Naive thymus-derived CD8-positive, alpha-beta T cell (primary cell): ENCODE measurements at regions not wholly inside any gene's neighbourhood (a gene's known extent, or its start where the extent isn't known, plus 50 kb on each side); places are given as distances from the start of the nearest gene placed in this dataset.

Source experiments
- ATAC-seq, 2 donors: fragments of 150-1000 bp; cut with Tn5 transposase in 1 of 2; sonication (Bioruptor Pico), chemical (Tn5 transposase) in 1 of 2; 1 replicate in 1 of 2; 2 replicates in 1 of 2; pipeline ENCODE4 v1.10.0; 2021; ENCODE audit warnings: mild to moderate bottlenecking in 2 of 2, moderate library complexity in 2 of 2
- POLR2A ChIA-PET: fragments of 350-600 bp; sonication (Branson Sonifier 250); formaldehyde crosslinking; loops from one replicate; lab custom pipeline; 2021; ENCODE audit warnings: antibody characterized with exemption; lab: Charles Lee
- DNase-seq, 10 donors: peaks; one replicate each; pipeline versions ENCODE4 v3.0.0 to v3.0.0-alpha.2; 2020 to 2022
- H3K27ac Mint-ChIP-seq, 10 donors: one replicate each; pipeline ENCODE4 v1.8.0; 2020 to 2022; ENCODE audit warnings: mild to moderate bottlenecking in 10 of 10, mixed read lengths in 10 of 10, moderate library complexity in 4 of 10, inconsistent platforms in 1 of 10
- H3K27me3 Mint-ChIP-seq, 5 donors: one replicate each; pipeline ENCODE4 v1.8.0; 2021 to 2022; ENCODE audit warnings: mixed read lengths in 5 of 5
- H3K36me3 Mint-ChIP-seq, 3 donors: one replicate each; pipeline ENCODE4 v1.8.0; 2020 to 2022; ENCODE audit warnings: mixed read lengths in 3 of 3, mild to moderate bottlenecking in 2 of 3, inconsistent platforms in 1 of 3
- H3K4me1 Mint-ChIP-seq, 4 donors: one replicate each; pipeline ENCODE4 v1.8.0; 2021 to 2022; ENCODE audit warnings: mixed read lengths in 4 of 4
- H3K4me3 Mint-ChIP-seq, 10 donors: one replicate each; pipeline ENCODE4 v1.8.0; 2020 to 2022; ENCODE audit warnings: mild to moderate bottlenecking in 10 of 10, mixed read lengths in 10 of 10, moderate library complexity in 6 of 10, inconsistent platforms in 1 of 10
- H3K9me3 Mint-ChIP-seq, 9 donors: one replicate each; pipeline ENCODE4 v1.8.0; 2020 to 2022; ENCODE audit warnings: mixed read lengths in 9 of 9, mild to moderate bottlenecking in 3 of 9, inconsistent platforms in 1 of 9, moderate library complexity in 1 of 9

- POLR2A ChIA-PET = no interaction called here
- Mint-ChIP-seq H3K4me3 (no peak overlapping the region), H3K36me3 (peaks cover 0 to 6% (median 0%) of the 10 kb centered on the region in 3 donors), H3K27ac (no peak overlapping the region), H3K4me1 (no peaks in the 10 kb centered on the region), H3K9me3 (peaks cover 0 to 27% (median 10%) of the 10 kb centered on the region in 9 donors), H3K27me3 (peaks cover 0 to 32% (median 7%) of the 10 kb centered on the region in 5 donors)
- no peak for ATAC-seq
- DNase-seq = no peak
Measured at GRCh38 chr11:57111619-57112018, 70.1 kb upstream of the LRRC55 start.

DNA sequence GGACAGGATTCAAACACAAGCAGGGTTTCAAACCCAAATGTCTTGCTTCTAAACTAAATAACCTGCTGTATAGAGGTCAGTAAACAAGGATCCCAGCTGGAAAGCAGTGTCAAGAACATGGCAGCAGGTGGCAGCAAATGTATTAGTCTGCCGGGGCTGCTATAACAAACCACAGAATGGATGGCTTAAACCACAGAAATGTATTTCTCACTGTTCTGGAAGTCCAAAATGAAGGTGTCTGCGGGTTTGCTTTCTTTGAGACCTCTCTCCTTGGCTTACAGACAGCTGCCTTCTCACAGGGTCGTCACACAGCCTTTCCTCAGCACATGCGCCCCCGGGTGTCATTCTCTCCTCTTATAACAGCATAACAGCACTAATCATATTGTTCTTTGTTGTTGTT, 65.1 kb upstream of the LRRC55 start:
- Mint-ChIP-seq H3K9me3 (no peaks in the 10 kb centered on the region), H3K27ac (no peak overlapping the region), H3K4me3 (no peak overlapping the region), H3K27me3 (peaks cover 0 to 33% (median 8%) of the 10 kb centered on the region in 5 donors), H3K36me3 (no peaks in the 10 kb centered on the region), H3K4me1 (no peaks in the 10 kb centered on the region)
- DNase-seq (peak in 1 of 10 donors; percentile 6), ATAC-seq (no peak)
- POLR2A ChIA-PET = no interaction called here

DNA sequence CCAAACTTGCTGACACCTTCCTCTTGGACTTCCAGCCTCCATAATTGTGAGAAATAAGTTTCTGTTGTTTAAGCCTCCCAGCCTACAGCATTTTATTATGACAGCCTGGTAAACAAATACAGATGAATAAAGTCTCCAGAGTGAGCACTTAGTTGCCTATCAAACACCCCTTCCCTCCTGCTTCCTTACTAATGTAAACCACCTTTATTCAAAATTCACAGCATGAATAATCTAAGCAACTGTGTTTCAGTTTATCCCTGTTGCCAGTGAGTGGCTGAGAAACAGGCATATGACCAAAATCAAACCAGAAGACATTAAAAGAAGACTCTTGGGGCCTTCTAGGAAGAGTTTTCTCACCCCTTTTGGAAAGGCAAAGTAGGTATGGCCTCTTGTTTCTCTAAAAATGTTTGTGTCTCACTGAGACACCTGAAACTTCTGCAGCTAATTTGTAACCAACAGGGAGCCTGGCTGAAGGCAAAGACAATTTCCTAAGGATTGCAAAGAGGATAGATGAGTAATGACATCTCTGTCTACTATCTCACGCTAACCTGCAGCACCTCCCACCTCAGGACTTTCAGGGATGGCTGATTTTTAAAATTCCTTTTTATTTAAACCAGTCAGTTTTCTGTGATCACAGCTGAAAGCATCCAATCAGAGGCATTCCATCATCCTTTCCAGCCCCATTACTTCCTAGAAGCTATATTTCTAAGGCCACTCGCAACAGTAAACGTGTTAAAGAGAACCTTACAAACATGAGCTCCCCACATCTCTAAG, 61.4 kb upstream of the LRRC55 start:
- no peak for DNase-seq
- Mint-ChIP-seq H3K27me3 (peaks cover 17 to 46% (median 22%) of the 10 kb centered on the region in 5 donors), H3K27ac (no peak overlapping the region), H3K4me3 (no peak overlapping the region), H3K9me3 (no peaks in the 10 kb centered on the region), H3K4me1 (peaks cover 0 to 8% (median 0%) of the 10 kb centered on the region in 4 donors), H3K36me3 (no peaks in the 10 kb centered on the region)
- no peak for ATAC-seq
- POLR2A ChIA-PET = no interaction called here

- peaks cover 21 to 58% (median 29%) of the 10 kb centered on the region in 5 donors for H3K27me3 Mint-ChIP-seq
- H3K4me1 Mint-ChIP-seq = peaks cover 0 to 8% (median 0%) of the 10 kb centered on the region in 4 donors
- no peaks in the 10 kb centered on the region for H3K9me3 Mint-ChIP-seq
- DNase-seq = no peak
- no peak for ATAC-seq
- no peak overlapping the region for H3K4me3 Mint-ChIP-seq
- no peaks in the 10 kb centered on the region for H3K36me3 Mint-ChIP-seq
- H3K27ac Mint-ChIP-seq = no peak overlapping the region
- POLR2A ChIA-PET = no interaction called here
Measured at GRCh38 chr11:57121996-57122395, 59.8 kb upstream of the LRRC55 start.

DNA sequence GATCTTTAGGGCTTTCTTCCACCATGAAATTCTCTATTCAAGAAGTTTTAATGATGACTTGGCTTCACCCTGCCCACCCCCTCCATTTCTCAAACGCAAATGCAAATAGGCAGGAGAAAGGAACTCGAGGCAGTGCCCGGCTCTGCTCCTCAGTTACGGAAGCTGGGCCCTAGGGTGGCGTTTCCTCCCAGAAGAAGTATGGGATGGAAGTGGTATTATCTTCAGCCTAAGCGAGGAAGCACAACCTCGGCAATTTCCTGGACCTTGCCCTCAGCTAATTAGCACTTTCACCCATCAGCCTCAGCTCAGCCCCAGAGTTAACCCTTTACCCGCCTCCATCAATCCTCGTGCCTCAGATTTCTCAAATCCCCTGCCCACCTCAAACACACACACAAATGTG, 58.2 kb upstream of the LRRC55 start:
- peaks cover 0 to 8% (median 0%) of the 10 kb centered on the region in 4 donors for H3K4me1 Mint-ChIP-seq
- peaks cover 0 to 2% (median 0%) of the 10 kb centered on the region in 9 donors for H3K9me3 Mint-ChIP-seq
- no peak overlapping the region for H3K4me3 Mint-ChIP-seq
- ATAC-seq (no peak), DNase-seq (no peak)
- no peak overlapping the region for H3K27ac Mint-ChIP-seq
- POLR2A ChIA-PET = no interaction called here
- peaks cover 26 to 56% (median 40%) of the 10 kb centered on the region in 5 donors for H3K27me3 Mint-ChIP-seq
- H3K36me3 Mint-ChIP-seq = no peaks in the 10 kb centered on the region

- Mint-ChIP-seq H3K27ac (no peak overlapping the region), H3K27me3 (peaks cover 26 to 58% (median 41%) of the 10 kb centered on the region in 5 donors), H3K9me3 (peaks cover 0 to 2% (median 0%) of the 10 kb centered on the region in 9 donors), H3K4me3 (no peak overlapping the region), H3K36me3 (no peaks in the 10 kb centered on the region), H3K4me1 (peaks cover 0 to 8% (median 0%) of the 10 kb centered on the region in 4 donors)
- ATAC-seq (no peak), DNase-seq (no peak)
- POLR2A ChIA-PET = no interaction called here
Measured at GRCh38 chr11:57124505-57124904, 57.2 kb upstream of the LRRC55 start.

DNA sequence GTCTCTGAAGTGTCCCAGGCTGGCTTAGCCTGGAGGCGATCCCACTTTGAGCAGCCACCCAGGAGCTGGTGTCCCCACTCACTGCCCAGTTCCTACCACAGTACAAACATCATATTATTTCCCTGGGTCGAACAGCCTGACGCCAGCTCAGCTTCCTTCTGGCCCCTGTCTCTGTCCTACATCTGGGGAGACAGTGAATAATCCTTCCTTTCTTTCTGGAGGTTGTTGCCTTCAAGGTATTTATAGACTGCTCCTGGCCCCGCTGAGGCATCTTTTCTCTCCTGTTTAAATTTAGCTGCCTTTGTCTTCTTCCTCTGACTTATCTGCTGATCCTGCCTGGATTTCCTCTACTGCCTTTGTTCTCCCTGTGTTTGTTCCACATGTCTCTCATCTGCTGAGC, 56.8 kb upstream of the LRRC55 start:
- DNase-seq = no peak
- POLR2A ChIA-PET = no interaction called here
- peaks cover 0 to 8% (median 0%) of the 10 kb centered on the region in 4 donors for H3K4me1 Mint-ChIP-seq
- peaks cover 26 to 62% (median 43%) of the 10 kb centered on the region in 5 donors for H3K27me3 Mint-ChIP-seq
- ATAC-seq = no peak
- H3K9me3 Mint-ChIP-seq = peaks cover 0 to 2% (median 0%) of the 10 kb centered on the region in 9 donors
- H3K4me3 Mint-ChIP-seq = no peak overlapping the region
- H3K27ac Mint-ChIP-seq = no peak overlapping the region
- no peaks in the 10 kb centered on the region for H3K36me3 Mint-ChIP-seq

DNA sequence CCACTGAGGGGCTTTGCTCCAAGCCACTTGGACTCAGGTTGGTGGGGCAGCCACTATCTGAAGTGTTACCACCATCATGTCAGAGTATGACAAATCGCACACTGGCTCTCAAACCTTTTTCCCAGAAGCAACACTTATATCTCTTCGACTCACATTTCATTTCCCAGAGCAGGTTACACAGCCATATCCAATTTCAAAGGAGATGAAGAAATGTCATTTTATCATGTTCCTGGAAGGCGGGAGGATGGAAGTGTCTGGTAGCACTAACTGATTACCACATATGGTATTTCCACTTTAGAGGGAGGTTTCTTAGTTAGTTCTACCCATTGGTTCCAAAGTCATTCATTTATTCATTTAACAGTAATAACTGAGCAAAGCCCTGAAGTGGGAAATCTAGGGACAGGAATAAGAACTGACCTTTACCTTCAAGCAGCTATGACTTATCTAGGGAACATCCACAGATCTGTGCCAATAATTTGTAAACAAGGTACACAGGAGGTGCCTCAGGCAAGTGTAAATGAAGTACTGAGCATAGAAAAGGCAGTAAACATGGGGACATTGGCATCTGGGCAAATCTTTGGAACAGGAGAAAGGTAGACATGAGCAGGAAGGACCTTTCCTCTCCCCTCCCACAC, 54.9 kb upstream of the LRRC55 start:
- Mint-ChIP-seq H3K4me1 (peaks cover 0 to 8% (median 0%) of the 10 kb centered on the region in 4 donors), H3K27ac (no peak overlapping the region)

GRCh38 chr11:57131080-57131790, 50.5 kb upstream of the LRRC55 start:
- Mint-ChIP-seq H3K4me1 (no peaks in the 10 kb centered on the region), H3K27ac (no peak overlapping the region), H3K36me3 (no peaks in the 10 kb centered on the region), H3K9me3 (peaks cover 0 to 6% (median 0%) of the 10 kb centered on the region in 9 donors), H3K27me3 (peaks cover 21 to 74% (median 32%) of the 10 kb centered on the region in 5 donors), H3K4me3 (no peak overlapping the region)
- POLR2A ChIA-PET = no interaction called here
- DNase-seq (no peak), ATAC-seq (no peak)

More for the DNA sequence above, 54.9 kb upstream of the LRRC55 start:
- POLR2A ChIA-PET = no interaction called here
- DNase-seq (no peak), ATAC-seq (no peak)
- Mint-ChIP-seq H3K4me3 (no peak overlapping the region), H3K27me3 (peaks cover 35 to 79% (median 52%) of the 10 kb centered on the region in 5 donors), H3K36me3 (no peaks in the 10 kb centered on the region), H3K9me3 (peaks cover 0 to 6% (median 0%) of the 10 kb centered on the region in 9 donors)
